ENCODE measurements at regions not wholly inside any gene's neighbourhood (a gene's known extent, or its start where the extent isn't known, plus 50 kb on each side); places are given as distances from the start of the nearest gene placed in this dataset.

DNA sequence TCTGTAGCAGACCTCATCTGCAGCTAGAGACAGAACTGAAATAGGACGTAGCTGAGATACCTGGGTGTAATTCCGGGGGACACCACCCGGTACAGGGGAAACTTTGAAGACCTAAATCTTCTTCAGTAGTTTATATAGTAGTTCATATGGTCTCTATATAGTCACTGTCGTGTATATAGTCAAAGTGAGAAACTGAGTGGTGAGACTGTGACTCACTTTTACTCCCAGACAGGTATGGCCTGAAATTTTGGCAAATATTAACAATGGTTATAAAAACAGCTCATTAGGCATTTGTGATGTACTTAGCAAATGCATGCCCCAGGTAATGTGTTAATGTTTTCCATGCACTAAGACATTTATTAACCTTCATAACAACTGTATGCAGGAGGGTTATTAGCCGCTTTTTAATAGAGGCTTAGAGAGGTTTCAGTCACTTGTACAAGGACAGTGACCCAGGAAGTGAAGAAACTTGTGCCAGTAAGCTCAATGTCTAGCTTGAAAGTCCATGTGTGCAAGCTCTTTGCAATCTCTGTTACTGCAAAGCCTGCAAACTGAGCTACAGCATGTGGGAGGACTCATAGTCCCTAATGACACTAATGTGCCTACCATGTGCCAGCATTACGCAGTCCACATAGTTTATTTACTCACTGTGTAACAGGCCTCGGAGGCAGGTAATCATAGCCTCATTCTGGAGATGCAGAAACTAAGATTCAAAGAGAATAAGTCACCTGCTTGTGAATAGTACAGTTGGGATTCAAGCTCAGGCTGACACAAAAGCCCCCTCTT, 165.4 kb upstream of the CHD6 start:
- DNase-seq (ENCODE audit: insufficient read length, low spot score): no peak
- no peak for FAIRE-seq
- TF ChIP-seq CTCF (IDR thresholded peaks at IDR 0.05; ENCODE audit: insufficient read depth, missing control alignments): no peak

DNA sequence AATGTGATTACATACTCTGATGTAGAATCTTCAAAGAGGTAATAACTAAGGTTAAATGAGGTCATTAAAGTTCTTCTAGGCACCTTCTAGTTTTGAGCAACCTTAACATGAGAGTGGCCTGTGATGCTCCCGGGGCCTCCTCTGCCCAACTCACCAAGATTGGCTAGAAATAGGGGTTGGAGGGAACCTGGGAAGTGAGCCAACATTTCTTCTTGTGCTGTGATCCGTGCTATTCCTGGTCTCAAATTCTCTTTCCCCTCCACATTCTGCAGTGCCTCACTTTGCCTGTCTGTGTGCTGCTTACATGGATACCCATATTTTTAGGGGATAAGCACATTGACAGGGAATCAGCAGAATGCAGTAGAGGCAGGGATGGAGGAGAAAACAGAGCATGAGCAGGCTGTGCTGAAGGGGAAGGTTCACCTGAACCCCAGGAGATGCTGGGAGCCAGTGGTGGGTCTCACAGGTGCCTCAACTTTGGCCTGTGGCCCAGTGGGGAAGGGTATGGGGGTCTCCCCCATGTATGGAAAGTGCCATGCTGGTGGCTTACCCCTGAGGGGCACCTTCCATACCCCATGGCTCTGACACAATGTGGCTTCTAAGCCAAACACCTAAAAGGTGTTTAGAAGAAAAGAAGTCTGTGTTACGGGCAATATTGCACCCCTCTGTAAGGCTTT, 164.7 kb upstream of the CHD6 start:
- no peak for TF ChIP-seq CTCF (IDR thresholded peaks at IDR 0.05; ENCODE audit: insufficient read depth, missing control alignments)
- DNase-seq (ENCODE audit: insufficient read length, low spot score): no peak
- FAIRE-seq: no peak

DNA sequence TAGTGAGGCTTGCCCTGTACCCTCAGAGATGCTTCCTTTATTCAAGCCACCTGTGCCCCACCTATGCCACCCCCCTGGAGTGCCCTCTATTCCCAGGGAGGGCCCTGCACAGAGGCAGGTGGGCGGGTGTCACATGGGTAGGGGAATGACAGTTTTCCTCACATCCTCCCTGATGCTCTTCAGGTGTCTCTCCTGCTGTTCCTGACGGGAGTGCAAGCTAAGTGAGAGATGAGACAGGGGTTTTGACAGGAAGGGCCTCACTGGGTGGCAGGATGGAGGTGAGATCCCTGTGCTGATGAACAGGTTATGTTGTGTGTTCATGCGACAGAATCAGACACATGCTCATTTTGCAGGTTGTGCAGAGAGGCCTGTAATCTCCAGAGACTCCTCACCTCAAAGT, 164.1 kb upstream of the CHD6 start:
- FAIRE-seq: no peak
- DNase-seq (ENCODE audit: insufficient read length, low spot score): no peak
- TF ChIP-seq CTCF (IDR thresholded peaks at IDR 0.05; ENCODE audit: insufficient read depth, missing control alignments): no peak

GRCh38 chr20:41776421-41776820, 158.2 kb upstream of the CHD6 start:
- FAIRE-seq (no peak), DNase-seq (ENCODE audit: insufficient read length, low spot score) (no peak)
- no peak for TF ChIP-seq CTCF (IDR thresholded peaks at IDR 0.05; ENCODE audit: insufficient read depth, missing control alignments)

- TF ChIP-seq CTCF (IDR thresholded peaks at IDR 0.05; ENCODE audit: insufficient read depth, missing control alignments): no peak
- FAIRE-seq: no peak
- no peak for DNase-seq (ENCODE audit: insufficient read length, low spot score)
Measured at GRCh38 chr20:41774291-41774690, 156.1 kb upstream of the CHD6 start.

GRCh38 chr20:41770965-41771364, 152.8 kb upstream of the CHD6 start:
- DNase-seq (ENCODE audit: insufficient read length, low spot score) (no peak), FAIRE-seq (no peak)
- no peak for TF ChIP-seq CTCF (IDR thresholded peaks at IDR 0.05; ENCODE audit: insufficient read depth, missing control alignments)

DNA sequence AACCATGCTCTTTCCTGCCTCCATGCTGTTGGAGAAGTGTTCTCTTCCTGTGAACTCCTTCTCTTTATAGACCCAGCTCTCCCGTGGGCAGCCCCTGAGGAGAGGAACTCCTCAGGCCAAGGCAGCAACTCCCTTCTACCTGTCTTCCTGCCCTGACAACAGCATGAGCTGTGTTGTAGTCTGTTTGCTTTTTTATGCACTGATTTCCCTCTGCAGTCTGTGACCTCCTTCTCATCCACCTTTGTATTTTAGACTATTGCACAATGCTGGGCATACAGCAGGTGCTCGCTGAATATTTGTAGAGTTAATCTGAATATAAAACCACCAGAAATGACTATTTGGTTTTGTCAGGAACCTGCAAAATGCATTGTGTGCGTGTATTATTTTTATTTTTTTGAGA, 152.2 kb upstream of the CHD6 start:
- DNase-seq (ENCODE audit: insufficient read length, low spot score) (no peak), FAIRE-seq (no peak)
- no peak for TF ChIP-seq CTCF (IDR thresholded peaks at IDR 0.05; ENCODE audit: insufficient read depth, missing control alignments)
